ENCODE measurements at regions not wholly inside any gene's neighbourhood (a gene's known extent, or its start where the extent isn't known, plus 50 kb on each side); places are given as distances from the start of the nearest gene placed in this dataset.

DNA sequence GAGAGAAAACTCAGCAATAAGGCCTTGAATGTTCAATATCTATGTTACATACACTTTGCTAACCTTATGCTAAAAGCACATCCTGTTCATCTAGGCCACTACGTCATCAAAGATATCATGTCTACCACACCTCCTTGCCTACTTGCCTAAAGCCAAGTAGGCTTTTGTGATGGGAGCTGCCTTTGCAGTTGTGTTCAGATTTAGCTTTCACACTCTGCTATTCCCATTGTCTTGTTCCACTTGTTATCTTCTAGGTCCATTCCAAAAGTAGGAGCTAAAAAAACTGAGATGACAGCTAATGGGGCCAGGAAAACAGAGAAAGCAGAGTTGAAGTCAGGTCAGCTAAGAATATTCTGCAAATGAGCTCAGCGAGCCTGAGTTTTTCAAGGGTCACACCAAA lies 153.6 kb upstream of the EDNRA start:
- DNase-seq: no peak

DNA sequence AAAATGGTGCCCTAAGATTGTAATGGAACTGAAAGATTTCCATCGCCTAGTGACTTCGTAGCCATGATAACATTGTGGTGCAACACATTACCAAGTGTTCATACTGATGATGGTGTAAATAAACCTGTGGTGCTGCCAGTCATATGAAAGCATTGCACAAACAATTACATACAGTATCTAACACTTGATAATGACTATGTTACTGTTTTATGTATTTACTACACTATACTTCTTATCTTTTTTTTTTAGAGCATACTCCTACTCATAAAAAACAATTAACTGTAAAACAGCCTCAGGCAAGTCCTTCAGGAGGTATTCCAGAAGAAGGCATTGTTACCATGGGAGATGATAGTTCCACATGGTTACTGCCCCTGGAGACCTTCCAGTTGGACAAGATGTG lies 152.7 kb upstream of the EDNRA start:
- DNase-seq: no peak

DNA sequence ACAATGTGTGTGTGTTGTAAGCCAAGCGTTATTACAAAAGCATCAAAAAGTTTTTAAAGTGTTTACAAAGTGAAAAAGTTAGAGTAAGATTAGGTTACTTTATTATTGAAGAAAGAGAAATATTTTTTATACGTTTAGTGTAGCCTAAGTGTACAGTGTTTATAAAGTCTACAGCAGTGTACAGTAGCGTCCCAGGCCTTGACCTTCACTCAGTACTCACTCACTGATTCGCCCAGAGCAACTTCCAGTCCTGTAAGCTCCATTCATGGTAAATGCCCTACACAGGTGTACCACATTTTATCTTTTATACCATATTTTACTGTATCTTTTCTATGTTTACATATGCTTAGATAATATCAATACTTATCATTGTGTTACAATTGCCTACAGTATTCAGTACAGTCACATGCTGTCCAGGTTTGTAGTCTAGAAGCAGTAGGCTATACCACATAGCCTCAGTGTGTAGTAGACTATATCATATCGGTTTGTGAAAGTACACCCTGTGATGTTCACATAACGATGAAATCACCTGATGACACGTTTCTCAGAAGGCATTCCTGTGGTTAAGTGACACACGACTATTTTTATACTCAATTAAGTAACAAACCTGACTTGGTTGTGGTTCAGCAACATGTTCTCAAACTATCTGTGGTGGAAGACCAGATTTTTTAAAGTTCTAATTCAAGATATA lies 152.0 kb upstream of the EDNRA start:
- no peak for DNase-seq

DNA sequence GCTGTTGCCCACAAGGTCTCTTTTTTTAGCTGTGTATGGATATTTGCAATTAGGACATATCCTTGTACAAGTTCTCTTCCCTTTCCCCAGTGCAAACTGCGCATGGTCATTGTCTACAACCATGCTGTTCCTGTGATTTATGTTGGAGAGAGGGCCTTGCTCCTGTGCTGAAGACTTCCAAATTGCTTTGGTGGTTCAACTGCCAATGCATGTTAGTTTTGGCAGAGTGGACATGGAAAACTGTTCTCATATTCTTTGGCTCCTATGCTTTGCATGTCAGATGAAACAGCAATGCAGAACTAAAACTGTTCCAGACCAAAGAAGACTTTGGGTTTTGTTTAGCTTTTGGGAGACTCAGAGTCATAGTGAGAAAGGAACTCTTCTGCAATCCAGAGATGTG lies 148.8 kb upstream of the EDNRA start:
- no peak for DNase-seq

DNA sequence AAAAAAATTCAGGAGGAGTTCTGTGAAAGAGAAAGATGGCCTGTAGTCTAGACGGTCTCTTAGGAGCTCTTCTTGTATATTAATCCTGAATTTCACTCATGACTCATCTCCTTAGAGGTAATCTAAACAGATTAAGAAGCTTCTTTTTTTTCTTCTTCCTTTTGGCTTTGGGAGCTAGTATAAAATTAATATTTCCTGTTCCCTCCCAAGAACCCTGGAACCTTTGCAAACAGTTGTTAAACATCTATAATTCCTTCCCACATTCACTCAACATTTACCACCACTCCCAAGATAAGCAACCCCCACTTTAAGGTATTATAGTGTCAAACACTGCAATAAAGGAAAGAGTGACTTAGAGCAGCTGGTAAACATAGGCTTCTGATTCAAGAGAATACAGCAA lies 146.4 kb upstream of the EDNRA start:
- no peak for DNase-seq

DNA sequence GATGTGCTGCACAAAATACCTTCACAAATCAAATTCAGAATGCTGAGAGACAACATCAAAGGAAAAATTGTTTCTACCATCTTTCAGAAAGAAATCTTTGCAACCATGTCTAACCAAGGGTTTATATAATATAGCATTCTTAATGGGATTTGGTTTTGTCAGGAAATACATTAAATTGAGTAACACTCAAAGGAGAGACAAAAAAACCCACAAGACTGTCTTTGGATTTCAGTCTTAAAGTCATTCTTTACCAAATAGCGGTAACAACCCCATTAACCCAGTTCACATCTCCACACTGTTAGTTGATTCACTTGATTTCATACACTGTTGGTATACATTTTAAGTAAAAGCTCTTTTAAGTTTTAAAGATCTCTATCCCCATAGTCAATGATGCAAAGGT lies 145.7 kb upstream of the EDNRA start:
- no peak for DNase-seq

DNA sequence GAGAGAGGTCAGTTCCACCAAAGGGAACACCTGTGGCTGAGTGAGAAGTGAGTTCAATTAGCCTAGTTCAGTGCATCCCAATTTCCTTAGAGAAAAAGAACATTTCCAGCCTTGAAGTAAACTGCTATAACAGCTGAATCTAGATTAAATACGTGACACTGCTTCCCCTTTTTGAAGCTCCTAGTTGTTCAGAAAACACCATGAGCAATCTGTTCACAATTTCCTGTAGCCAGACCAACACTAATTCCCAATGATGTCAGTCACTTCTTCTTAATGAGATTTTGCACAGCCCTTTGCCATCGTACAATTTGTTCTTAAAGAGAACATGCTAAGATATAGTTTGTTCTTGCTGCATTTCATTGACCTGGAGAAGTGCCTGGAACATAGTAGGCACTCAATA lies 144.6 kb upstream of the EDNRA start:
- DNase-seq: no peak

DNA sequence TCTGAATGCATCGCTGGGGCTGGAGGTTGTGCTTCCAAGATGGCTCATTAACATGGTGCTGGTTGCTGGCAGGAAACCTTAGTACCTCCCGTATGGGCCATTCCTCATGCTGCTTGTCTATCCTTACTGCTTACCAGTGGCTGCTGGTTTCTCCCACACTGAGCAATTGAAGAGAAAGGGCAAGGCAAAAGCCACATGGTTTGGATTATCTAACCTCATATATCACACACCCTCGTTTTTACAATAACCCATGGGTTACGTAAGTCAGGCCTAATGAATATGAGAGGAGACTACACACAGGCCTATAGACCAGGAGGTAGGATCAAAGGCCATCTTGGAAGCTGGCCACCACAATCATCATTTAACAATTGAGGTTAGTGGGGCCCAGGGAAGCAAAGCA lies 141.8 kb upstream of the EDNRA start:
- DNase-seq: no peak

DNA sequence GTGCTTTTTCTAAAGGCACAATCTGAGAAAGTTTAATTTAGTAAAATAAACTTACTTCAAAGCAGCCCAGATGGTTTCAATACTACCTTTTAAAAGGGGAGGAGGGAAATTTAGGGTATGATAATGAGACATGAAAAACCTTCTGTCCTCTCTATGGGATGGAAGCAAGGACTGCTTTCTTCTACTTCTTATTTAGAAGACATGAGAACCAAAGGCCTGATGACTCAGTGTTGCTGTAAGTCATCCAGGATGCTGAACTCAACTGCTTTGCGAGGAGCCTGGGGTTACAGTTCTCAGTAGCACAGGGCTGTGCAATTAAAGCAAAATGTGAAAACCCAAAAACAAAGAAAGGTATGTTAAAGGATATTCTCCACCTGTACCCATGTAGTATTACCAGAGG lies 140.8 kb upstream of the EDNRA start:
- no peak for DNase-seq

DNA sequence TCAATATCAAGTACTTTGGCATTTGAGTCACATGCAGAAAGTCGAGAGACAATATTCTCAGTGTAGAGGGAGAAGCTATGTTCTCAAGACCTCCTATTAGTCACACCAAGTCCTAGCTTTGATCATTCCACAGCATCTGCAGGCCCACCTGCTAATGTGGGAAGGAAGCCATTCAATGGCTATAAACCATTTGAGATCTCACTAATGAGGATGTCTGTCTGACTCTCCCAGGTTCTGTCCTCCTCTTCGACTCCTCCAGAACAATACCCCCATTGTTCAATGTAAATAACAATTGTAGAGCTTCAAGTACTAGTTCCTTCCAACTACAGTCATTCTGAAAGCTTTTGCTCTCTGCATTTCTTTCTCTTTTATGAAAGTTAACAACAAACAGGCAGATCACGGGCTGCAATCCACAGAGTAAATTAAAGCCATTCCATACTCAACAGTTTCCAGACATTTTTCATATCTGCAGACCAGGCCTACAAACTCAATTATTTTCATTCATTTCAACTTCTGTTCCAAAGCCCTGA lies 140.2 kb upstream of the EDNRA start:
- no peak for DNase-seq

DNA sequence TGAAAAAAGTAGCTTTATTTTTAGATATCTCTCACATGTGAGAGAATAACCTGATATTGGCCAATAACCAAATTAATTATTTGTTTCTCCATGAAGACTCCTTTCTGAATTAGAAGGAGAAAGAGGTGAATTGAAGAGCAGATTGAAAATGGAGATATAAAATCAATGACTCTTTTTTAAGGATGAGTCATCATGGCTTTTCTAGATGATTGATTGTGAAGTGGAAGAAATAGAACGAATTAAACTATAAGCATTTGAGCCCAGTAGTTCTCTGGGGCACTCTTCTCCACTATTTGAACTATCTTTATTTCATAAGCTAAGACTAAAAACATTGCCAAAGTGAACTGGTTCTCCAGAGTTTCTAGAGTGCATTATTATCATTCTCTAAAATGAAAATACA lies 137.2 kb upstream of the EDNRA start:
- no peak for DNase-seq

DNA sequence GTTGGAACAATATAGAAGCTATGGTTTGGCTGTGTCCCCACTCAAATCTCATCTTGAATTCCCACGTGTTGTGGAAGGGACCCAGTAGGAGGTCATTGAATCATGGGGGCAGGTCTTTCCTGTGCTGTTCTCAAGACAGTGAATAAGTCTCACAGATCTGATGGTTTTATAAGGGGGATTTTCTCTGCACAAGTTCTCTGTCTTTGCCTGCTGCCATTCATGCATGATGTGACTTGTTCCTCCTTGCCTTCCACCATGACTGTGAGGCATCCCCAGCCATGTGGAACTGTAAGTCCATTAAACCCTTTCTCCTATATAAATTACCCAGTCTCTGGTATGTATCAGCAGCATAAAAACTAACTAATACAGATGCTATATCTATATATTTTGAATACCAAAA lies 135.2 kb upstream of the EDNRA start:
- DNase-seq: no peak

DNA sequence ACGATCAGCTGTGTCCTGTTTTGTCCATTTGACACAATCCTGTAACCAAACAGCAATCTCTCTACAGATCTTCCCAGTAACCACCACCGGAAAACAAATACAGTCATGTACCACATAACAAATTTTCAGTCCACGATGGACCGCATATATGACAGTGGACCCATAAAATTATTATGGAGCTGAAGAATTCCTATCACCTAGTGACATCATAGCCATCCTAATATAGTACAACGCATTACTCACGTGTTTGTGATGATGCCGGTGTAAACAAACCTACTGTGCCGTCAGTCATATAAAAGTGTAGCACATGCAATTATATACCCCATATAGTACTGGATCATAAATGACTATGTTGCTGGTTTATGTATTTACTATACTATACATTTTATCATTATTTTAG lies 133.7 kb upstream of the EDNRA start:
- no peak for DNase-seq

DNA sequence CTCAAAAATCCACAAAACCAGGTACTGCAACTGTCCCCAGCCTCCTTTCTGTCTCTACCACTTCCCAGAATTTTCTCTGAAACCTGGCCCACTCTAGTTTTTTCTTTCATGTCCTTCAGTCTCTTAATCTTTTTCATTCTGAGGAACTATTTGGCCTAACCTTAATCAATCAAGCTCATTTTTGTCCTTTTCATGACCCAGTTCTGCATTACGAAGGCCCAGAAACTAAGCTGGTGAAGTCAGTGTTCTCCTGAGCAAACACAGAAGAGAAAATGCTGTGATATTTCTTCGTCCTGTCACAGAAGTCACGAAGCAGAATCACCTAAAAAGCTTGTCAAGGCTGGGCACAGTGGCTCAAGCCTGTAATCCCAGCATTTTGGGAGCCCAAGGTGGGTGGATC lies 131.7 kb upstream of the EDNRA start:
- no peak for DNase-seq

DNA sequence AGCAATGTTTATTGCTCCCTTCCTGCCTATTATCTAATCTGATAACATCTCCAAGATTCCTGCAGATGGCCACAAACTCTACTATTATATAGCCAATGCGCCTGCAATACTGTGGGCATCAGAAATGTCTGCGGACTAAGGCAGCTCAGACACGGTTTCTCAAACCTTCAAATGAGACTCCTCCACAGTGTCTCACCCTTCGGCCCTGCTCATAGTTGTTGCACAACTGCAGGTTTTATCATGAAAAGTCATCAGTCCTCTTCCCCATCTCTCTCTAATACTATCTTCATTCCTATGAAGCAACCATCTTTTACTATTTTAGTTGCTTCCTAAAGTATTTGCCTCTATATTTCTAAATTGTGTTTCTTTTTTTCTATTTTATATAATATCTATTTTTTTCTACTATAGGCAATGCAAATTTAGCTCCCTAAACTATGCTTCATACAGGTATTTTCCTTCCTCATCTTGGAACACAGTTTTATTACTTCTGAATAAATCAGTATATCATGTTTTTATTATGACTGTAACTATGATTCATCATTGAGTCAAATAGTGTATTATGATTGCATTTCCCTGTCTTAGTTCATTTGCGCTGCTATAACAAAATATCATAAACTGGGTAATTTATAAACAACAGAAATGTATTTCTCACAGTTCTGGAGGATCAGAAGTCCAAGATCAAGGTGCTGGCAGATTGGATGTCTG lies 129.7 kb upstream of the EDNRA start:
- no peak for DNase-seq

DNA sequence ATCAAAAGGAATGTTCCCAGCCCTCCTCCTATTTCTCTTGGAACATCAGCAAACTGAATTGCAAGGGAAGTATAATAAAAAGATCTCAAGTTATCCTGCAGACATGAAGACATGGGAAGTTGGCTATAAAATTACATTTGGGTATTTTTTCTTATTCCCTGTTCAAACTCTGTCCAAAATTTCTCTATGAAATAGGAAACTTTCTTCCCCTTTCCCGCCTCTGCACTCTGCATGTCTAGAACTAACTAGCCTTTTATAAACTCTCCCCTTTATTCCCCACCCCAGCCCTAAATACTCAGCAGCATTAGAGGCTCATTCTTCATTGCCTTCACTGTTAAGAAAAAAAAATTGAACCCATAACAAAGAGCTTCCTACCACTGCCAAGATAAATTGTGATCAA lies 126.7 kb upstream of the EDNRA start:
- no peak for DNase-seq

DNA sequence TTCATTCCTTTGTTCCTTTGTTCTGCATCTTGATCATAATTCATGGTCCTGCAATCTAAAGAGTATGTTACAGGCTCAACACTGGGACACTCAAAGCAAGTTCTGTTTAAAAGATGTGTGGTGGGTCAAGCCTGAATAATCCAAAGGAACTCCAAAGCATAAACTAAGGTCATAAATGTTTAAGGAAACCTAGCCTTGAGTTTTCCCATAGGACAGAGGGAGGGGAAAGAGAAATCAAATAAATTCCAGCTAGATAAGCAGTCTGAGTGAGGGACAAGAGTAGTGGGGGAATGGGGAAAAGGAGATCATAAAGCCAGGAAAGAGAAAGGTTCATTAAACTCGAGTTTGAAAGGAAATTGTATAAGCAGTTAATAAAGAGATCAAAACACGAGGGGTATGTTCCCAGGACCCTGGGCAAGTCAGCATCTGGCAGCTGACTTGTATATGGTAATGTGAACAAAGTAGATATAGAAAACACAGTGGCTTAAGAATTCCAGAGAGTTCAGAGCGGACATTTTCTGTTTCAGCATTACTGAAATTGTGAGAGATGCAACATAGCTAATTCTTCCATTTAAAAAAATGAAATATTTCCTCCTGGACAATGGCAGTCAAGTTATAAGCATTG lies 125.8 kb upstream of the EDNRA start:
- DNase-seq: no peak

DNA sequence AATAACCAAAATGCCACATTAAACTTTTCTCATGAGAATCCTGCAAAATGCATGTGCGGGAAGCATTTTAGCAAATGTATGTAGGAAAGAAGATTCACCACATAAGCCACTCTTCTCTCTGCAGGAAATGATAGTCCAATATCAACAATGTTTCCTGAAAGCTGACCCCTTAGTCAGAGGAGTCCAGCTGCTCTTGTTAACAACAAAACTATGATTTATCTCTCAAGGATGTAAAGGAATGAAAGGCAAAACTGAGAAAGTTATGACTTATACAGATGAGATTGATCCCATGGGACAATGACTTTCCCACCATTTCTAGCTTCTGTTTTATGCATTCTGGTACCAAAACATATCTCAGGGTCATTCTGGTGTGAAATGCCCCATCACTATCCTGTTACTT lies 125.0 kb upstream of the EDNRA start:
- DNase-seq: no peak

DNA sequence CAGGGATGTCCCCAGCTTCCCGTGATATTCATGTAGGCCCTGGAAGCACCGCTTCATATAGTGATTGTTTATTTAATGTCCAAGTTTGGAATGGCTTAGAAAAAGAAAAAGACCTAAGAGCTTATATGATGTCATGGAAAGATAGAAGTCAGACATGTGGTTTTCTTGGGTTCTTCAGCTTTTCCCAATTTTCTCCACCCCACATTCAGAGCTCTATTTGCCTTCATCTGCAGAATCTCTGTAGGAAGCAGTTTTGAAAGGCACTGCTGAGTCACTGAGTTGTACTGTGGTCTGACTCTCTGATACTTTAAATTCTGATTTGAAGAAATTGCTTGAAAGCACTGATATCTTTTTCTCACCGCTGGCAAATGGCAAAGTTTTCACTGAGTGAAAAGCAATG lies 120.6 kb upstream of the EDNRA start:
- no peak for DNase-seq

DNA sequence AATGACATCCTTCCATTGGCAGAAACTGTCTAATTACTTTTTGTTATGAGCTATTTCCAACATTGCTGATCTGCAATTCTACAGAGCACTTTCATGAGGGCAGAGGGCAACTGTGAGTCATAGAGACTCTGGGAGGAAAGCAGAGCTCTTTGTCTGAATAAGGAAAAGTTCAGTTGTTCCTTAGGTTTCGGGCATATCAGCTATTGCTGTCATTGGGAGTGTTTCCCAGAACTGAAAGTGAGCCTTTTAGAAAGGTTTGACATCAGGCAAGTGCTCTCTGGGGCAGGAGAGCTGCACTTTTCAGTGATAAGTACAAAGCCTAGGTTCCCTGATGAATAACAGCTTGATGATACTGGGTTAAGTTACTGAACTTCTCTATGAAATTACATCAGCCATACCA lies 119.2 kb upstream of the EDNRA start:
- DNase-seq: no peak

DNA sequence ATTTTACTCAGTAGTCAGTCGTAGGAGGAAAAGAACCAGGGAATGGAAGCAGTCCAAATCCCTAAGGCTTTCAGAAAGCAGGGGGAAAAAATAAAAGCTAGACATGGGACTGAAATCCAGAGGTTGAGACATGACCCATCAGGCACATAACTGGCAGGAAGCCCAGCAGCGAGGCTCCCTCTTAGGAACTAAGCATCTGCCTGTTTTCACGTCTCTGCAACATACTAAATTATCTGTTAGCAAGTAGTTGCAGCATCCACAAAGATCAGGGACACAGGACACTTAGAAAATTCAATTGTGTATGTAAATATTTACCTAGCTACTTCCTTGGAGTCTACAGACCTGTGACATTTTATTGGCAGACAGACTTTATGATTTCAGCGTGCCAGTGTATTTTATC lies 118.0 kb upstream of the EDNRA start:
- DNase-seq: peak; percentile 55

DNA sequence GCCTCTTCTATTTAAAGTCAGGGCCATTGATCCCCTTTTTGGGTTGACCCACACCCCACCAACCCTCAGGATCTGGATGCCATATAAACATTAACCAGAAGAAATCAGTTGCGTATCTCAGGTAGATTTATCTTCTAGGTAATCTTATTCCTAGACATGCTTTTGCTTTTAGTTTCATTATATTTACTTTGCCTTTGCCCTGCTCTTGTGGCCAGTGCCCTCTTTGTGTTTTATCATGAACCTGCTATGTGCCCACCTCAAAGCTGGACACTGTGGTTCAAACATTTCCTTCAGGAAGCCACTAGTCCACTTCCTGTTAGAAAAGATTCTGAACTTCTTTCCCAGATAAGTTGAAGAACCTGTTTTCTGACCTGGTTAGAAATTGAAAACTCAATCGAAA lies 117.4 kb upstream of the EDNRA start:
- no peak for DNase-seq

DNA sequence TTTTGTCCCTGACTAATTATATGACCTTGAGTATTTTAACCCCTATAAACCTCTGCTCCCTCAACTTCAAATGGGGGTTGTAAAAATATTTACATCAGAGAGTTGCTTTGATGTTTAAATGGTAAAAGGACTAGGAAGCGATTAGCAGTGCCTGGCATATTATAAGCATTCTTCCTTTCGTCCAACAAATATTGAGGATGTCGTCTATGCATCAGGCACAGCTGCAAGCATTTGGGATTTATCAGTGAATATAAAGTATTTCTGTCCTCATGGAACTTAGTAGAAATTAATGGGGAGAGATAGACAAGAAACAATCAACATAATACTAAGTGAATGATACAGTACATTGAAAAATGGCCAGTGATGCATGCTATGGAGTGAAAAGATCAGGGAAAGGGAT lies 115.5 kb upstream of the EDNRA start:
- DNase-seq: no peak

DNA sequence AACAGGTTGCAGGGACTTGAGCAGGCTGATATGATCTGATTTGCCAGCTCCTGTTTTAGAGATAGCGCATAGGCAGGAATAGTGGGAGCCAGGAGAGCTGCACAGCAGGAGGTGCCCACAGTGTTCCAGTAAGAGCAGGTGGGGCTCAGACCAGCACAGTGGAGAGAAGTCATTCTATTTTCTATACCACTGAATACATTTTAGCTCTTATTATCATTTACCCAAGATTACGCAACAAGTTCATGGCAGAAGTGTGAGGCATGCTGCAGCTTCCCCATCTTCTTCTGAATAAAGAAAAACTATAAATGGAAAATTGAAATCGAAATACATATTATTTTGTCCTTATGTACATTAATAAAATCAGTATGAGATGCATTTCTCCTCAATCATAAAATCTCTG lies 114.7 kb upstream of the EDNRA start:
- no peak for DNase-seq
